Left renal pelvis (tissue), 4 donors: ENCODE measurements at regions not wholly inside any gene's neighbourhood (a gene's known extent, or its start where the extent isn't known, plus 50 kb on each side); places are given as distances from the start of the nearest gene placed in this dataset.

ENCODE experiments used
- DNase-seq, 4 donors: peaks; one replicate each; pipeline ENCODE4 v3.0.0-alpha.2; 2013; ENCODE audit warnings: low read depth in 4 of 4, low spot score in 3 of 4

- DNase-seq: no peak
Measured at GRCh38 chr6:98254624-98255023, 579.8 kb upstream of the POU3F2 start.

DNA sequence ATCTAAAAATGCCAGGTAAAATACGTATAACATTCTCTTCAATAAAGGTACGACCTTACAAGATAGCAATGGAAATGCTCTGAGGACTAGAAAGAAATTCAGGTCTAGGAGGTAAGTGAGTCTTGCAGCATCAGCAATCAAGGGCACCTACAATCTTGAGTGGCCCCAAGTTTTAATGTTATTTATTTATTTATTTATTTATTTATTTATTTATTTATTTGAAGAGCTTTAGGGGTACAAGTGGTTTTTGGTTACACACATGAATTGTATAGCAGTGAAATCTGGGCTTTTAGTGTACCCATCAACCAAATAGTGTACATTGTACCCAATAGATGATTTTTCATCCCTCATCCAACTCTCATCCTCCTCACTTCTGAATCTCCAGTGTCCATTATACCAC lies 574.0 kb upstream of the POU3F2 start:
- DNase-seq: no peak

DNA sequence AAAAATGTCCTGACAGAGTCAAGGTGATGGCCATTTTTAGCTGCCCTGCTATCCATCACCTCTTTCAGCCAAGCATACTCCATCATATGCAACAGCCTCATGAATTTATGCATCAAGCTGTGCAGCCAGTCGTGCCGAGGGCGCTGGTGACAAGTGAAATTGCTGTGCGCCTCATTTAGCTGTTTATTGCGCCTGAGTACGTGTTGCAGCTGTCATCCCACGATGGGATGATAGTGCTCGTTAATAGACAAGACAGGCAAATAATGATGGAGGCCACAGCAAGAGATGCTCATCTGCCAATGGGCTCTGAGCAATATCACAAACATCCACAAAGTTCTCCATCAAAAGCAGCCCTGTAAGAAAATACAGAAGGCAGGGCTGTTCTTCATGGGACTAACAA lies 562.3 kb upstream of the POU3F2 start:
- no peak for DNase-seq

DNA sequence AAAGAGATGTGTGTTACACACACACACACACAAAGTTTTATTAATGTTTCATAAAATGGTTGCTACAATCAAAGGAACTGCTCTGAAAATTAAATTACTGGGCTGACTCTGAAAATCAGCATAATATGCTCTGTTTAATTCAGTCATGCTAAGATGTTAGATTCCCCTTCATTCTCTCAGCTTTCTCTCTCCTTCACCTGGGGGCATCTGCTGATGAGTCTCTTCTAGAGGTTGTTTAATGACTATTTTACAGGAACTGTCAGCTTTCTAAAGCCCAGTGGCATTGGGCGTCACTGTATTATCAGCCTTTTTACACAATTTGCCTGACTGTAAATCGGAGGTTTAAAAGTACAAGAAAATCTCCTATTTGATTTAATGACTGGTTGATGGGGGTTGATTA lies 559.7 kb upstream of the POU3F2 start:
- DNase-seq: no peak

- DNase-seq: no peak
Measured at GRCh38 chr6:98280492-98280891, 553.9 kb upstream of the POU3F2 start.

- no peak for DNase-seq
Measured at GRCh38 chr6:98286620-98287019, 547.8 kb upstream of the POU3F2 start.

GRCh38 chr6:98287876-98288275 lies 546.5 kb upstream of the POU3F2 start:
- no peak for DNase-seq

- DNase-seq: no peak
Measured at GRCh38 chr6:98292810-98293209, 541.6 kb upstream of the POU3F2 start.

DNA sequence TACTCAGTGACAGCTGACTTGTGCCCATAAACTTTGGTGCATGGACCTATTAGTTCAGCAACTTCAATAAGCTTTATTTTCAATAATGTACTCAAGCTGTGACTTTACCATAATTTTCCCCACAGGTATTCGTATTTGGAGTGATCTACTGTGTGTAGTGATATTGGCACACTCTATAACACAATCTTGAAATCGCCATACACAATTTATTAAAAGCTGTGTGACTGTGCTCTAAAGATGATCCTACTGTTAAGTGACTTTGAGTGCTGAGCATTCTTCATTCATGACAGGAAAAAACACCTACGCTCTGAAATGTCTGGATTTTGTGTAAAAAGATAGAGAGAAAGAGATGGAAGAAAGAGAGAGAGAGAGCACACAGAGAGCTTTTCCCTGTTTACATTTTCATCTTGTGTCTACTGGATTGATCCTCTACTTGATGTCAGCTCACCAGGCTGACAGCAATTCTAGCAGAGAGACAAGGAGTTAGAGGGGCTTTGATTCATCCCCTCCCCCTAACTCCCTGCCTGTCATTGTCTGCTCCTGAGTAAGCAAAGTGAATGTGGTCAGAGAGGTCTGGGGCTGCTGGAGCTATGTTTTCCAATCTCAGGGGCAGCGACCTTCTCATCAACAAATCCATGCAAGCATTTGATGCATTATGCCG lies 538.7 kb upstream of the POU3F2 start:
- no peak for DNase-seq

DNA sequence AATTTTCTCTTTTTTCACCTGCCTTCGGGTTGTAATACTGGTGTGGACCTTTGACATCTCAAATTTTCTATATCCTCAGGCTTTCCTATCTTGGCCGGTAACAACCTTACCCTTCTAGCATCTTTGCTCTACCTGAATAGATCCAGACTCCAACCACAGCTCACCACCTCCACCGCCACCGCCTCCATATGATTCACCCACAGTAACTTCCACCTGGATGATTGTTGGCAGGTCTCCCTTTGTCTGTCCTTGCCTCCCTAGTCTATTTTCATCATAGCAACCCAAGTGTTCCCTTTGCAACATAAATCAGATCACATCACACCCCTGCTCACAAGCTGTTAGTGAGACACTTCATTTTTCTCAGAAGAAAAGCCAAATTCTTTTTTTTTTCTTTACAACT lies 525.8 kb upstream of the POU3F2 start:
- DNase-seq: no peak

GRCh38 chr6:98310443-98310842 lies 523.9 kb upstream of the POU3F2 start:
- DNase-seq: no peak

DNA sequence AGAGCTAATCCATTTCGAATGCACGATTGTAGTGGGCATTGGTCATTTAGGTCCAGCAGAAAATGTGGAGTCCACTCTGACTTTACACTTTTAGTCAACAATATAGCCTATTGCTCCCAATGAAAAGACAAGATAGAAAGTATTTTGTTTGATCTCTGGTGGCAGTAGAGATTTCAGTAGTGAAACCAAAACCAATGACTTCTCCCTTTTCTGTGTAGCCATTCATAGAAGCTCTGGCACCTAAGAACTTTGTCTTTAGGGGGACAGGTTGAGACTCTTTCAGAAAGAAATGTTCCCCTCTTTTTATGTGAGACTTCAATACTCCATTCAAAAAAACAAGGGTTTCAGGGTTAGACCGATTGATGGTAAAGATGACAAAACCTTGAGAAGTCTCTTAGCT lies 510.8 kb upstream of the POU3F2 start:
- DNase-seq: no peak

DNA sequence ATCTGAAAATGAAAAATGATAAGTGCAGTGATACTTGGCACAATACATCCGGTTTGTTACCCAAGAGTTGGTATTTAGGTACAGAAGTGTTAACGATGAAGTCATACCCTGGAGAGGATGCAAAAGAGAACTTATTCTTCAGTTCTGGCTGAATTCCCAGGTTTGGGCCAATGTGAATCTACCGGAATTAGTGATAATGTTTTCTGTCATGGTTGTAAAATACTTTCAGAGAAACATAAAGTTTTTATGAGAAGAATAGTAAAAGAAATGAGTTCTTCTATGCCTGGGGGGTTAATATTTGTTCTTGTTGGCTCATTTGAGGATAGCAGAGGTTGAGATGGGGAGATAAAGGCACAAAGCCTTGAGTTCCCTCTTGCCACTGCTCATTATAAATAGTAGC lies 509.9 kb upstream of the POU3F2 start:
- DNase-seq: no peak

DNA sequence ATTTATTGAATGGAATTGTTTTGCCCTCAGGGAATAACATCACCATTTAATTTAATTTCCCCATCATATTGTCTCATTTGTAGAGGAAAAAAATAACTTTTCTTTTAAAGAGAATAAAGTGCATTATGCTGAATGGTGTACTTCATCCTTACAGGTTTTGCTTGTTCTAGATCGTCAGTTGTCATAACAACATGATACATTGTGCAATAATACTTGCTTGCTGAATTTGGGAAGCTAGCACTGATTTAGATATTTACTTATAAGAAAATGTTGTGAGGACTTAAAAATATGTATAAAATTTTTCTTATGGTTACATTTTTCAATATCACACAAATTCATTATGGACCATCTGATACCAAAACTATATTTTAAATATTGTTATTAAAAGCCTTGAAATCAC lies 509.0 kb upstream of the POU3F2 start:
- no peak for DNase-seq

DNA sequence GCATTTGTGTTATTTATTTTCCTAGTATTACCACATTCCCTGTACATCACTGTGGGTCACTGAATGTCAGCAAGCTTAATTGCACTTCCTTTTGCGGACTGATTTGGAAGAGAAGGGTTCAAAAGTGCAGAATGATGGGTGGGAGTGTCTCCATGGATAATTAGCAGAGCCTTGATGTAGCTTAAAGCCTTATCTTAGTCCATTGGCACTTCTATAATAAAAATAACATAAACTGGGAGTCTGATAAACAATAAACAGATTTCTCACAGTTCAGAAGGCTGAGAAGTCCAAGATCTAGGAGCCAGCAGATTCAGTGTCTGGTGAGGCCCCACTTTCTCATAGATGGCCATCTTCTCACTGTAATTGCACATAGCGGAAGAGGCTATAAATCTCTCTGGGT lies 501.1 kb upstream of the POU3F2 start:
- DNase-seq: no peak

DNA sequence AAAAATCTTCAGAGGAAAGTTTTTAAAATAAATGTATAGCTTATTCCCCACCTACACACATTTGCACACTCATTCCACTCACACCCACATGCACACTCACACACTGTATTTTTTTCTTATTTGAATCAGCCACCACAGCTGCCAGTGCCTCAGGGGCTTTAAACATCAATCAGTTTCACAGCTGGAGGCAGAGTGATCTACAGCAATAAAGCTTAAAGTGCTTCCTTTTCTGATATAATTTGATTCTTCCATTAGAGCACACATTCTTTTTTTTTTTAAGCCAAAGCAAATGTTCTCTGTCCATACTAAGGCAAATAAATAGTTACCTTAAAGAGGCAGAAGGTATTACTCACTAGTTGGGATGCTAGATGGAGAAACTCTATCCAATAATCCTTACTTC lies 498.8 kb upstream of the POU3F2 start:
- no peak for DNase-seq

DNA sequence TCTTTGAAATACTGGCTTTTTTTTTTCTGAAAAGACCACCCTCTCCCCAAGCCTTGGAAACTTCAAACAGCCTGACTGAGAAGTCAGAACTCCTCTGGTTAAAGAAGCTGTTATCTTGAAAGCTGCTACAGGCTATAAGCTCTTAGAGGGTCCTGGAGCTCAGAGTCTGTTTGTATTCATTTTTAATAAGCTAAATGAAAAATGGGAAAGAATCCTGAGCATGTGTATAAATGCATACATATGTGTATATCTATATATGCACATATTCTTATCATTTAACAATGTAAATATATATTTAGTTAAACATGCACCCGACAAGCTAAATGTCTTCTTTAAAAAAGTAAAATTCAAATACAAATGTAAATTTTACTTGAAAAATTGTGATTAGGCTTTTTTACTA lies 494.9 kb upstream of the POU3F2 start:
- DNase-seq: no peak

GRCh38 chr6:98343004-98343403 lies 491.4 kb upstream of the POU3F2 start:
- no peak for DNase-seq

DNA sequence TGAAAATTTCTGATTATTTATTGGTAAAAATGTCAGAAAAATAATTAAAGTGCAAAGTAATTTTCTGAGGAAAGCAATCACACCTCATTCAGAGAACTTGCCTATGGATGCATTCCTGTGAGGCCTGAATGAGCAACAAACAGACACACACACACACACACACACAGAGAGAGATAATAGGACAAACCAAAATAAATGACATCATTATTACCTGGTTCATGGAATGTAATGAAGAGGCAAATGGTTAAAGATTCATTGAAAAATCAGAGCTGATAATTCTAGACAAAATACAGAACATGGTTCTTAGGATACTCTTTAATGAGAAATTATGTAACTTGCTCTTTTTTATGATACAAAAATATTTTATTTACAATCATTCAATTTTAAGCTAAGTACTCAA lies 490.6 kb upstream of the POU3F2 start:
- DNase-seq: no peak

DNA sequence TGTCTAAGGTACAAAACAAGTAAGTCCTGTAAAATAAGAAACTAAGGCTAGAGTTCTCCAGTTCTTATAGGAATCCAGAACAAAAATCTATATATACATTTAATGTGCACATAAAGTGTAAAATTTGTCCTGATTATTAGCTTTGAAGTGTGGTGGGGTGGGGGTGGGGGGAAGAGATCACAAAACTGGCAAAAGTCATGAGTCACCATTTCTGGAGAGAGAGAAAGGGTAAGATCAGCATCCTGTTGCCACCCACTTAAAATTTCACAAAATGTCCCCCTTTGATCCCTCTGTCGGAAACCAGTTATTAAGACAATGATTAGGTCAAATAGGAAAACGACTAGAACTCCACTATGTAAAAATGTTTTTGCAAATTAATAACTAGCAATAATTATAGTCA lies 482.0 kb upstream of the POU3F2 start:
- no peak for DNase-seq

DNA sequence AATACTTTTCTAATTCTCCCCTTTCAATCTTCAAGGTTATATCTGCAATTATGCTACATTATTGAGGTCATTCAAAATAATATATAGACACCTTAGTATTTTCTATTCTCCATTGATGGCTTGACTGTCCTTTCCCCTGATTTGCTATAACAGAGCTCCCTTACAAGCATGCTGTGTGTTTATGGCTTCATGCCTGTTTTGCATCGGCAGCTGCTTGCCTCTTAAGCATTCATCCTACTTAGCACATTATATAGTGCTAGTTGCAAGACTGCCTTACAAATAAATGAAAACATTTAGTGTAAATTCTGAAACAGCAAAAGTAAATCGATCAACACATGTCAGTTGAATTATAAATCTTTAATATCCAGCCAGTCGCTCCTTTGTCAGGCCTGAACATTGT lies 476.2 kb upstream of the POU3F2 start:
- DNase-seq: no peak

GRCh38 chr6:98366371-98366770 lies 468.0 kb upstream of the POU3F2 start:
- DNase-seq: no peak

GRCh38 chr6:98380589-98380988 lies 453.8 kb upstream of the POU3F2 start:
- no peak for DNase-seq
